ENCODE measurements at regions not wholly inside any gene's neighbourhood (a gene's known extent, or its start where the extent isn't known, plus 50 kb on each side); places are given as distances from the start of the nearest gene placed in this dataset.
"Not testable (repeated sequence)": the region's sequence is repeated elsewhere in the genome, so short reads cannot be mapped to it uniquely, and the experiment has no call there.

DNA sequence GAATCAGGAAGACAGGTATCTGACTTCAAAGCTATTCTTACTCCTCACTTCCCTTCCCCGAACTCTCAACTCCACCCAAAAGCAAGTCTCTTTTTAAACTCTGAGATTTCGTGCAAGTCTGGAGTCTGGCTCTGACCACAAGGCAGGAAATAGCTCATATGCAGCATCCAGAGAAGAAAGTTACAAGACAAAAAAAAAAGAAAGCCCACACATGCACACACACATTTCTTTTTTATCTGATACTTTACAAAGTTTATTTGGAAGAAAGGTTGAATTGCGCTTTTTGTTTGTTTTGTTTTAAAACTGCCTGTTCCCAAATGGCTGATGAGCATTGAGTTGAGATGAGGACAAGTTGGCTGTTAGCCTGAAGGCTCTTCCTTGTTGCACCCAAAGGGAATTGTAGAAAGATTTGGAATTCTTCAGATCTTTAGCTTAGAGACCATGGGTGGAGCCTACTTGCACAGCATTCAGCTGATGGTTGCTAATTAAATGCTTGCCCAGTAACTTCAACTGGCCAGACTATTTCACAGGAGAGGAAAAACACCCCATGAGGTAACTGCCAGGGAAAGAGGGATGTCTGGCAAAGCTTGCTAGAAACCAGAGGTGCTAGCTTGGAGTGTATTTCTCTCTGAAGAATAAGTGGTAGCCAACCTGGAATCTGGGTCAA, 490.3 kb downstream of the TTLL7 start:
- DNase-seq = no peak

DNA sequence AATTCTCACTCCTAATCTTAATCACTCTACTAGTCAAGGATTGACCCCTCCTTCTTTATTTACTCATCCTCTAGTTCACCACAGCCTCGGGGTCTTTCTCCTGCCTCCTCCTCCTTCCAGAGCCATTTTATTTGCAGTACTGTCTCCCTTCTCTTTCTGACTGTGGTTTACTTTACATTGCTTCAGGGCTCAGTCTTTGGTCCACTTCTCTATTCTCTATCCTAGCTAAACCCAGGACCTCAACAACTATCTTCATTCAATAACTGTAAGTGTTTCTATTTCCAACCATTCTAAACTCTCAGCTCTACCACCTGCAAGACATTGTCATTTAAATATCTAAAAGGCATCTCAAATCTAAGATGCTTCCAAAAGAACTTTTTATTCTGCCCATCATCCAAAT, 493.8 kb downstream of the TTLL7 start:
- no peak for DNase-seq

DNA sequence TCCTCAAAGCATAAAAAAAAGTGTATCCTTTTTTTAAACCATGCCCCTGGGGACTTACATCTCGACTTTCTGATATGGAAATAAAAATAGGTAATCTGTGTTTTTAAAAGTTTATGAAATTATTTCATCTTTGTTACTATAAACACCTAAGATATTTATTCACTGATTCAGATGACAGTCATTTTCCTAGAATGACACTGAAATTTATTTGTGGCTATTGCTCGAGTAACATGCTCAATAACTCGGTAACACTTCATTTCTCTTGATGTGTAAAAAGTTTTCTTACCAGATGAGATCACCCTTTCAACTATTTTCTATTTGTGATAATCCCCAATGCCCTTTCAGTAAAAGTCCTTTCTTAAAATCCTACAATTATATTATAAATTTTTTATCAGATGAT, 495.8 kb downstream of the TTLL7 start:
- no peak for DNase-seq

DNA sequence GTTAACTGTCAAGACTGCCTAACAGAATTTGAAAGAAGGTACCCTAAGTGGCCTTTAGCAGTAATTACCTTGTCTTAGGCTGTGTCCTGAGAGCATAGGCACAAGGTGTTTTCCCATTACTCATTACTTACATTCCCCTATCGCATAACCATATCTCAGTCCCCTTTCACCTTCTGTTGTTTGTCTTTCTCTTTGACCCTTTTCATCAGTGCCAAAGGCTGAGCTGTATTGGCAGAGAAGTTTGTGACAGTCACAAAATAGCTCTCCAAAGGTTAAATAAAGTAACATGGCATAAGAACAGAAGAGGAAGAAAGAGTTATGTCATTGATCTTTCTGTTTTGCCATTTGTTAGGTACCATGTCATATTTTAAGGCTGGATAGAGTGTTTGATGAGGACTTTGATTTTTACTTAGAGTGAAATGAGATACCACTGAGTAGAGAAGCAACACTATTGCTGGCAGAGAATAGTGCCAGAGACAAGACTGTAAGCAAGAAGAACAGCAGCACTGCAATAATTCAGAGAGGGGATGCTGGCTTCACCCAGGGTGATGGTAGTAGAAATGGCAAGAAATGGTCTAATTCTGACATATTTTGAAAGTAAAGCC, 497.8 kb downstream of the TTLL7 start:
- no peak for DNase-seq

DNA sequence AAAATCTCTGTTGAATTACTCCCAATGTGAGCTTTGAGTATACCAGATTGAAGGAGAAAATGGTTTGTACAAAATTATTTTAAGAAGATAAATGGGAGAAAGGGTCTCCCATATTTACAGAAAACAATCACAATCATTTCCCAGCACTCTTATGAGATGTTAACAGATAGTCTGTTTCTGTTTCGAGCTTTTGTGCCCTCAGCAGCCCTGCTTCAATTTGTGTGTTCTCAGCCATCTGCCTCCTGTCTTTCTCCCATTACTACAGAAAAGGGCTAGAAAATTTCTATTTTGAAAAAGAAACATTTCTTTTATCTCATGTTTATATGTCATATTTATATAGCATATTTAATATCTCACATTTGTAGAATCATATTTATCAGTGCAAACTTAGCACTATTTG, 498.4 kb downstream of the TTLL7 start:
- DNase-seq = no peak

DNA sequence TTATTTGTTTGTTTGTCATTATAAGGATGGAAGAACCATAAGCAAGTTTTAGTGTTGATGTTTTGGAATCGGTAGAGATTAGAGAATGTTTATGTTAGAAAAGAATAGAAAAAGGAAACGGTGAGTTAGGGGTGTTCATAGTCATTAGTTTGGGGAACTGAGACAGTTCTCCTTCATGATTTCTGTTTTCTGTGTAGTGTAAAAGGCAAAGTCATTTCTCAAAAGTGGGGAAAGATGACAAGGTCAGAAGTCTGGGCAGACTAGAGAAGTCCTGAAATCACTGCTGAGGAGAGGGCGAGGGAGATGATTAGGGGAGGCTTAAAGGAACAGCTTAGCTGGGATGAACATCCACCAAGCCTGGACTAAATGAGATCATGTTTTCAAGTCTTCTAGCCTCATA, 498.9 kb downstream of the TTLL7 start:
- no peak for DNase-seq

DNA sequence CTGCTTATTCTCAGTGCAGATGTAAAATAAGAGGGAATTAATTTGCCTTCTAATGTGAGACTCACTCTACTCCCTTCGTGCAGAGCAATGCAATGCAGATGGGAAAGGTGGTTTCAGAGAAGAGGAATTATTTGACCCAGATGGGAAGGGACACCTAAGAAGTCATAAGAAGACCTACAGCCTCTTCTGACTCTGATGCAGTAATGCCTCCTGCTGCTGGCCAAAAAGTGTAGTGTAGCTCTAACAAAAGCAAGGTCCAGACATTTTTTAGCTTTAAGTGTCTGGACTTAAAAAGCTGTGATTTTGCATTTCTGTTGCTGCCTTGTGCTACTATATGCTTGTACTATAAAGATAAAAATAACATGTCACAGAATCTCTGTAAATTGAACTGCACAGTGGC, 501.4 kb downstream of the TTLL7 start:
- no peak for DNase-seq

DNA sequence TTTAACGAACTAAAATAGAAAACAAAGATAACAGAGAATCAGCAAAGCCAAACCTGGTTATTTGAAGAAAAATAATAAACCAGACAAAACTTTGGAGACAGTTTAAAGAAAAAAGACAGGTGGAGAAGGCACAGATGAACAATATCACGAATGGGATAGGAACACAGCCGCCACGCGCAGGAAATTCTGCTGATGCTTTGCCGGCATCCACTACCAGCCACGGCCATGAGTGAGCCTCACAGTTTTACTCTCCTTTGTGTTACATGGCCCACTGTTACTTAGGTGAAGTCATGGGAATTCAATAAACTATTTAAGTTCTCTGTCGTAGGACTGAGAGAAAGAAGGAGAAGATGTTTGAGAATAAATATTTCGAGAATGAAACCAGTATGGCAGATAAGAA, 503.4 kb downstream of the TTLL7 start:
- DNase-seq = no peak

DNA sequence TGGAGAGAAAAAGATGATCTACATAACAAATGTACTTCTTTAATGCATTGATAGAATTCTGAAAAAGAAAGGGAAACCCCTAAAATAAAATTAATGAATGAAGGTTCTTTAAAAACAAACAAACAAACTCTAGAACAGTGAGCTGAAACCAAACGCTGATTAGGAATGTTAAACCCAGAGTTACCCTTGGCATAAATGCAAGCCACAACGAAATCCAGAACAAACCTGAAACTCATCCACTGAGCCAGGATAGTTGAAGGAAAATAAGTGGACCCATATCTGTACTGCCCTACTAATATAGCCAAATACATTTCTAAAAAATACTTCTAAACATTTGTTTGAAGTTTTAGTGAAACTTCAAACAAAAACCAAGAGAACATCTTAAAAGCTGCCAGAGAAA, 505.3 kb downstream of the TTLL7 start:
- no peak for DNase-seq

DNA sequence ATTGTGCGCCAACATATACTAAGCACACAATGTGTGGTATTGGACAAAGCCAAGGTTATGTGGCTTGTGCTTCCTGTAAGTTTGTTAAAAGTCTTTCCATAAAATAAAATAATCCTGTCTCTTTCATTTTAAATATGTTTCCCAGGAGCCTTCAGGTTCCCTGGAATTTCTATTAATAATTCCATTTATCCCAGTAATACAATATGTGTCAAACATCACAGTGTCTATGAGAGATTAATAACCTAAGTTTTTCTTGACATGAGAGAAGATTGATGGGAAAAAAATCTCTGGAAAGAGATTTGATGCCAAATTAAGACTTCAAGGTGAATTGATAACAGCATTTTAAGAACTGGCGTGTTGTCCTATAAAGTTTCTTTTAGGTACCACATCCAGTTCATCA, 507.0 kb downstream of the TTLL7 start:
- DNase-seq = no peak

DNA sequence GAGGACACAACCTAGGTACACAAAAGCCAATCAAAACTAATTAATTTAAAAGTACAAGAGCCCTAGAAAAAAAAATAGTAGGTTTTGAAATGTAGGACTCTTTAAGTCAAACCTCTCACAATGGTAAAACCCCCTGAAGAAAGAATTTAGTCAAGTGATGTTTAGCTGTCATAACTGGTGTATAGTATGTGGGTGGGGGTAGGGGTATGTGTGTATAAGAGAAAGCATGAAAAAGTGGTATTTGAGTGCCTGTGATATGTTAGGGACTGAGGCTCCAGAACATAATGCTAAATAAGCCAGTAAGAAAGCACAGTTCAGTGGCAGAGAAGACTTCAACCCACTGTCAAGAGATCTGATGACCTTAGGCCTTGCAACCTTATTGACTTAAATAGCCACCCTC, 507.9 kb downstream of the TTLL7 start:
- DNase-seq = no peak

DNA sequence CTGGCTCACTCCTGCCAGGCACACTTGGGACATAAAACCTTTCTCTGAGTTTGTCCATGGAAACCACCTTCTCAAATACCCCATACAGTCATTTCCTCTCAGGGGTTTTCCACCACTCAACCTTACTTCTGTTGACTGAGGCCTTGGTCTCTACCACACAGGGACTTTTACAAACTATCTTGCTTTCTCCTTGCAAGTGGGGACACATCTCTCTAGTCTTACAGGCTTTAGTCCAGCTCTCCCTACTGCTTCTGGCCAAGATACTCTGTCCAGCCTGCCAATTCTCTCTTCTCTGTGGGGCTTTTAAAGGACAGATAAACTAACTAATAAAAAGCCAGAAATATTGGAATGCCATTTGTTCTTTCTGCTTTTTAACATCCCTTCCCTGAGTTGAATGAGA, 510.8 kb downstream of the TTLL7 start:
- DNase-seq = not testable (repeated sequence)

DNA sequence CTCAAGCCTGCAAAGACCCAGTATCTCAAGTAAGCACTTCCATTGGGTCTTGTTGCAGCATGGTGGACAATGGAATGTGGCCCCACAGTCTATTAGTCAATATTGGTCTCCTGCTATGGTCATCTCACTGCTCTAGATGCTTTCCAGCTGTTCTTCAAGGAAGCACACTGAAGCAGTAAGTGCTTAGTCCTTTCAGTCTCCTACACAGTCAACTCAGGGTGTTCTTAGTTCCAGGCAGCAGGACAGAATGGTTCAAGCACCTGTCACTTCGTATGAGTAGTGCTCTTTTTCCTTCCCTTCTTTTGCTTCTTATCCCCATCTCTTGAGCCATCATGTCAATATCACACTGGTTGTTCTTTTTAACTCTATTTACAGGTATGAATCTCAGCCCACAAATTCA, 511.5 kb downstream of the TTLL7 start:
- not testable (repeated sequence) for DNase-seq

DNA sequence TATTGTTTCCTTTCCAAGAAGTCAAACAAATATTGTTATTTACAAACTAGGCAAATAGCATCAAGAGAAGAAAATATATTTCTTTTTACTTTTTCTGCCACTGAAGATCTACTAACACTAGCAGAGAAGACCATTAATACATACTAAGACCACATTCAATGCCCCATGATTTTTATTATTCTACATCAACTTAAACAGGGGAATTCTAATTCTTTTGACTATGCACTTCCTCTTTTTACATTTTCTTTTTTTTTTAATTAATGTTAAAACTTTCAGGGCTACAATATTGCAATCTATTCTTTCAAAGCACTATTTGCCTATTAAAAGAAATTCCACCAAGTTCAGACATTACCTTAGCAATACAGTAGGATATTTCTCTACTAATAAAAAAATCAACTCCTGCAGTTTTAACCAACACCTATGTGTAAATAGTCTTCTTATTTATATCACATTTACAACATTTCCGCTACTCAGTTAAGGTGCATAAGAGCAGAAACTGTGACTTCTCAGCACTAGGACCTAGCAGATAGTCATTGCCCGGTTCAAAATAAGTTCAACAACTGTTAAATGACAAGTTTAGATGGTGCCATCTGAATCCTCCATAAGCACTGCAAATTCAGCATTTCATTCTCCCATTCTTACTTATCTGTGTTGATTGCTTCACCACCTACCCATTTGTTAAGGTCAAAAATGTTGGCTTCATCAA, 513.5 kb downstream of the TTLL7 start:
- not testable (repeated sequence) for DNase-seq

DNA sequence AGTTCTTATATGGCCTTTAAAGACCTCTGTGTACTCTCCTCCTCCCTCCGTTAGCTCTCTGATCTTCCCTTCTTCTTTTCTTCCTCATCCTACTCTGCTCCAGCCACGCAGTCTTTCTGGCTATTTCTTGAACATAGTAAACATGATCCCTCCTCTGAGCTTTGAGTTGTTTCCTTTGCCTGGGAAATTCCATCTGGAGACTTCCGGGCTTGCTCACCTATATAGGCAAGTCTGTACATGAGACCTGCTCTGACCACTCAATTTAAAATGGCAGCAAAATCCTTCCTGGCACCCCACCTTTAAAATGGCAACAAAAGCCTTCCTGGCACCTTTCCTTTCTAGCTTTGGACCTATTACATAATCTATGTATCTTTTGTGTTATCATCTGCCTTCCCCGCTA, 517.6 kb downstream of the TTLL7 start:
- DNase-seq = not testable (repeated sequence)

DNA sequence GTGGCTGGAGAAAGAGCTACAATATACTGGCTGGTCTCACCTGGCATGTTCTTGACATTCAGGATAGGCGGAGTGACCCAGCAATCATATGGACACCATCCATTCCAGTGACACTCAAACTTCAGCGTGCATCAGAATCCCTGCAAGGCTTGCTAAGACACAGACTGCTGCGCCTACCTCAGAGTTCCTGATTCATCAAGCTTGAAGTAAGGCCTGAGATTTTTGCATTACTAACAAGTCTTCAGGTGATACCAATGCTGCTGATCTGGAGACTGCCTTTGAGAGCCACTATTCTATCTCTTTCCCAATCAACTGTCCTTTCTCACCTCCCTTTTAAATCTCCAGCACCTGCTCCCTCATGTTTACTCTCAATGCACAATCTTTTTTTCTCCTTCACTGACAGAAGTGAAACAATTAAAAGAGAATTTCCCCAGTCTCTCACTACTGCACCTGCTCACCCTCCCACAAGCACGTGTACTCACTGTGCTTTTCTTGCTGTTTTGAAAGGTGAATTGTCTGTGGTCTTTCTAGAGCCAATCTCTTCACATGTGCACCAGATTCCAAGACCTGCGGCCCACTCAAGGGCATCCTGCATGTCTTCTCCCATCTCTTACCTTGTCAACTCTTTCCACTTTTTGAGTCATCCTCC, 519.2 kb downstream of the TTLL7 start:
- DNase-seq = not testable (repeated sequence)

DNA sequence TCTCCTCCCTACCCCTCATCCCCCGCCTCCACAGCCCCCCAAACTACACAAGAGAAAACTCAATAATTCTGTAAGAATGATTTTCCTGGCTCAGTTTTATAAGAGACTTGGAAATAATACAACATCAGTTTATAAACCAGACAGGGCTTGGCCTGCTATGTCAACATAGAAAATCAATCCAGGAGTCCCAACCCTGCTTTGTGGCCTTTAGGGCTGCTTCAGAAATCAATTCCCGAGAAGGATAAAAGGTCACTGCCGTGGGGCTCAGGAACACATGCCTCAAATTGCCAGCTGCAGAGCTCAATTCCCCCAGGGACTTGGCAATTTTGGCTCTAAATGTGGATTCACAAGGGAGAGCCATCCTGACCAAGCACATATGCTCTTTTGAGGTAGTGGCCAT, 520.8 kb downstream of the TTLL7 start:
- not testable (repeated sequence) for DNase-seq

DNA sequence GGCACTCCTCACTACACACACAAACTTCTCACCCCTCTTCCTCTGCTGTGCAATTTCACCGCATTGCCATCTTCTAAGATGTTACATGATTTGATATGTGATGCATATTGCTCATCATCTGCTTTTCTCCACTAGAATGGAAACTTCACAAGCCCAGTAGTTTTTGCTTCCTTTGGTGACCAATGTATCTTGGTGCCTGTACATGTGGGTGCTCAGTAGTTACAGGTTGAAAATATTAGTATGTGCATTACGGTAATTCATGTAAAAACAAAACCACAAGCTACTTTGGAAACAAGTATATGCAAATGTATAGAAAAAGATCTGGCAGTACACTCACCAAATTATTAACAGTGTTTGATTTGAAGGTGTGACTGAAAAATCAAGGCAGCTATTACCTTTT, 522.4 kb downstream of the TTLL7 start:
- DNase-seq = not testable (repeated sequence)

DNA sequence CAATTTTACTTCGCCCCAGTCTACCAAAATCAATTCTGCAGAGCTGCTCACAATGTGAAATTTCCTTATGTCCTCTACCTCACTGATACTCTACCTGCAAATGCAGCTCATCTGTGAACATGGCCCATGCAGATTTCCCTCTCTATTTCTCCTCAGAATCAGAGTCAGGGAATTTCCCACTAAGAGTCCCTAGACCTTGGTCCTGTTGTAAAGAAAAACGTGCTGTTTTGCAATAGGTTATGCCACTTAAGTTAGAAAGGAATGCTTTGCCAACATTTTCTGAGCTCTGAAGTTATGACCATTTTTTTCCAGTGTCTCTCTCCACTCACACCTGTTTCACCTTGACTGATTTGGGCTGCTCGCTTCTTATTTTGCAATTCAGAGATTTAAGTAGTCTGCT, 524.0 kb downstream of the TTLL7 start:
- DNase-seq = not testable (repeated sequence)

DNA sequence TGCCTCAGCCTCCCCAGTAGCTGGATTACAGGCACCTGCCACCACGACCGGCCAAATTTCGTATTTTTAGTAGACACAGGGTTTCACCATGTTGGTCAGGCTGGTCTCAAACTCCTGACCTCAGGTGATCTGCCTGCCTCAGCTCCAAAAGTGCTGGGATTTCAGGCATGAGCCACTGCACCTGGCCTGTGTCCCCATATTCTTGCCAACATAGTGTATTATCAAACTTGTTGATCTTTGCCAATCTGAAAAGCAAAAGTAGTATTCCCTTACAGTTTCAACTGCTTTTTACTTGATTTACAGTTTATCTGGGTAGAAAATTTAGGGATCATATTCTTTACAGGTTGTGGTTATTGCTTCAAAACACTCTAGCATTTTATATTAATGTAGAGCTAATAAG, 524.9 kb downstream of the TTLL7 start:
- DNase-seq = not testable (repeated sequence)

DNA sequence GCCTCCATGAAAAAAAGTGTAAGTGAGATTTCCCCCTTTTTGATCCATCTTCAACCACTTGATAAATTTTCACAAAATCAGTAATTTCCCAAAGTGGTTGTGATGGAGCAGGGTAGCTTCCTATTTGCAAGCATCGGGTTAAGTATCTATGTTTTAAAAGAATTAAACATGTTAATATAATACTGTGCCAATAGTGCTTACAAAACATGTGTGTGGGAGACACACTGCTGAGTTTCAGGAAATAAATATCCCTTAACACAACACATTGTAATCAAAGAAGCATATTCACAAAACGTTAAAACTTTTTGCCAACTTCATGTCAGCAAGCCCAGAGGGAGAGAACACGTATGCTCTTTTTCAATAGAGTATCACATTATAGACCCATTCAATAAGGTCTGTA, 526.9 kb downstream of the TTLL7 start:
- not testable (repeated sequence) for DNase-seq

DNA sequence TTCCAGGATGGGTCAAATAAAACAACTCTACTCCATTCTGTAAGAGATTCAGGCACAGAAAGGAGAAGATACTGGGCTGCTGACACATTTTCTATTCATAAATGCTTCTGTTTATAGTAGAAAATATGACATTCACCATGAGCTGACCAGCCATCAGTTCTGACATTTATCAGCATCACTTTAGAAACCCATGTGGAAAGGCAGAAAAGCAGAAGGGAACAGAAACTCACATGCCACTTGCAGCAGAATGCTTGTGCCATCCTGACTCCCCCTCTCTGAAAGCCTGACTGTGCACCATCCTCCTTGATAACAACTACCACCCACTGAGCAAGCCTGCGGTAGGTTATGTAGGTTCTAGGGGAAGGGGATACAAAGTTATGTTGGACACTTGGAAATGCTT, 527.7 kb downstream of the TTLL7 start:
- DNase-seq = not testable (repeated sequence)

DNA sequence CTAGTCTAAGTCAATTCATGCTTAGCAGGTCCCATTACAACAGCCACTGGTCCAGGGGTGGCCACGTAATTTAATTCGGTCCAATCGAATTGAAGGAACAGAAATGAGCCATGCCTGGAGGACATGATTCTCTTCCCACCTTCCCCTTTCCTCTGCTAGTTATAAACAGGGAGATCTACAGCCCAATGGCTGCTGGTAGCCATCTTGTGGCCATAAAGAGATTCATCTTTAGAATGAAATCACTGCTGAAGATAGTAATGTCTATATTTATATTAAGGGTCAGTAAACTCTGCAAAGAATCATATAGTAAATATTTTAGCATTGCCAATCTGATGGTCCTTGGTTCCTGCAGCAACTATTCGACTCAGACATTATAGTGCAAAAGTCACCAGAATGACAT, 530.6 kb downstream of the TTLL7 start:
- not testable (repeated sequence) for DNase-seq

DNA sequence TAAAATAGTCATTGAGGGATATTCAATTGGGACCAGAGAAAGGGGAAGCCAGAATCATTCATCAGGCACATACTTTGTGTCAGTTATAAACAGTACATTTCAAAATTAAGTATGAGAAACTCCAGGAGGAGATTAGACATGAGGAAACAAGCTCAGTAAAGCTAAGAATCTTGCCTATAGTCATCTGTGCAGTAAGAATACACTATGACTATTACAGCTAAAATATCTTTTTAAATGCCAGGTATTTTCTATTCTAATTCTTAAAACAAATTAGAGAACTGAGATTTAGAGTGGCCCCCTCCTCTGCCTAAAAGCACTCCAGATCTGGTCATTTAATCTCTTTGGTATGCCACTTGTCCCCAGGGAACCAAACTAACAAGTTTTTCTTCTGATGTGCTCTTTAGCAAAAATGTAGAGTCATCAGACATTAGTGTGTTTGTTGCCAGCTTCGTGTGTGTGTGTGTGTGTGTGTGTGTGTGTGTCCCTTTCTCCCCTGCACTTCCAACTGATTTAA, 541.1 kb downstream of the TTLL7 start:
- DNase-seq = not testable (repeated sequence)
